HG02981 (cell line): ENCODE measurements at regions not wholly inside any gene's neighbourhood (a gene's known extent, or its start where the extent isn't known, plus 50 kb on each side); places are given as distances from the start of the nearest gene placed in this dataset.

Source experiments
- ATAC-seq: cut with Tn5 transposase; IDR thresholded peaks from one replicate; pipeline ENCODE4 v1.9.1; 2021; ENCODE audit warnings: mild to moderate bottlenecking, moderate library complexity; ENCODE audit not compliant: unreplicated experiment

DNA sequence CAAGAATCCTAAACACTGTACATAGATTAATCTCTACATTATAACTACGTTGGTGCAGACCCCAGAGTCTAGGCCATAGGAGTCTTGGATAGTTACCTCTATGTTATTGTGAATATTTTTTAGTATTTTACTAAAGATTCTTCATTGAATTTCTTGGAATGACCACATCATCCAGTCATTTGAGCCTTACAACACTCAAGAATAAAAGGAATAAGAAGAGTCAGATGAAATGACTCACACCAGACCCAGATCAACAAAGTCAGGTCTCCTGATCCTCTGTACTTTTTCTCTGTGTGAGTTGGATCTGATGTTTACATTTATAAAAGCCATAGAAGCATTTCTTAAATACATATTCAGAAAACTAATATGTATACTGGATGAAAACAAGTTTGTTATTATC is 179.2 kb upstream of the ARHGAP20 start:
- no peak for ATAC-seq

DNA sequence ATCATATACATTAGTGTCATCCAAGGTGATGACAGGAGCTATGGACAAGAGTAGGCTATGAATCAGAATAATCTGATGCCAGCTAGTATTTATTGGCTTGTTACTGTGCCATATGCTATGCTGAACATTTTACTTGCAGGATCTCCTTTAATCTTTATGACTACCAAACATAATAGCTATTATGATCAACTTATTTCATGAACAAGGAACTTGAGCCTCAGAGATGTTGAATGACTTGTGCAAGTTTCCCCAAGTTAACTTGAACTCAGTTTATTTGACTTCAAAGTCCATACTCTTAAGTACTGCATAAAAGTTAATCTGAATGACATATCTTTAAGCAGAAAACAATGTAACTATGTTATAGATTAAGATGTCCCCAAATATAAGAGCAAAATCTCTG is 178.8 kb upstream of the ARHGAP20 start:
- ATAC-seq, result no peak

DNA sequence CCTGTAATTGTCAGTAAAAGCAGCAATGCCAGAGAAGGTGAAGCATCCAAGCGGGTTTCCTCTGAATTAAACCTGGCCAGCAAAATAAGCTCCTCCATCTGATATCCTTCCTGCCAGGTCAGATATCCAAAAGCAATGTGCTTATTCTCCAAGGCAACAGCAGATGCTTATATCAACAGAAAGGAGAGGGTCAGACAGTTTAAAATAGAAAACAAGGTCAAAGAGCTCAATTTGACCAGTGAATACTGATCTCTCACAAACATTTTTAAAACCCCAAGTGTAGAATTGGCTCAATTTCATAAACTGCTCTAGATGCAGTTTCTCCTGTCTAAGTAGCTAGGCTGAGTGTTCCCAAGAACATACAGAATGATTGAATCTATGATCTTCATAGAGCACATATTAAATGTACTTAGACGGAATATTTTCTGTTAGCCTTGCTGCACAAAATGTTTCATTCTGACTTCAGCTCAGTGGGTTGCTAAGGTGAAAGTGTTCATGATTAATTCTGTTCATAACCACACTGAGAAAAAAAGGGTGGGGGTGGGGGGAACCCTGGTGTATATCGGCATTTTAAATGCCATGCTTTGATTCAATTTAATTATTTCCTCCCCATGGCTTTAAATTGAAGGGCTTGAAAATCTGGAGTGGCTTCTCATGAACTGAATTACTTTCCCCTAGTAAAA is 174.2 kb upstream of the ARHGAP20 start:
- ATAC-seq, result no peak

GRCh38 chr11:110883256-110883655 is 171.0 kb upstream of the ARHGAP20 start:
- ATAC-seq, result no peak

- ATAC-seq, result no peak
Measured at GRCh38 chr11:110878513-110878912, 166.3 kb upstream of the ARHGAP20 start.

- no peak for ATAC-seq
Measured at GRCh38 chr11:110874437-110875030, 162.3 kb upstream of the ARHGAP20 start.

DNA sequence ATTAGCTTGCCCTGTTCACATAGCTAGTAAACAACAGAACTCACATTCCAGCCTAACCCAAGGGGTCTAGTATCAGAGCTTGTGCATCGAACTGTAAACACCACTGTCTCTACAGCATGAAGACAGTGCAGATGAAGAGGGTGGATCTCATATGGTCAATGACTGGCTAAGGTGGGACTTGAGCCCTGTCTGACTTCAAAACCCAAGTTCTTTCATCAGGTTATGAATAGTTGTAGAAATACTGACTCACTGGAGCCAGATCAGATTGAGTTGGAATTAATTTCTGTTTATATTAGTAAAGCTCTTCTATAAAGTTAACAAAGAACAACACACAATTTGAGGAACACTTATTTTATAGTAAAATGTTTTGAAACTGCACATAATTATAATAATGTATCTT is 161.7 kb upstream of the ARHGAP20 start:
- ATAC-seq, result no peak

- no peak for ATAC-seq
Measured at GRCh38 chr11:110870816-110871522, 158.7 kb upstream of the ARHGAP20 start.

- no peak for ATAC-seq
Measured at GRCh38 chr11:110867951-110868350, 155.7 kb upstream of the ARHGAP20 start.

DNA sequence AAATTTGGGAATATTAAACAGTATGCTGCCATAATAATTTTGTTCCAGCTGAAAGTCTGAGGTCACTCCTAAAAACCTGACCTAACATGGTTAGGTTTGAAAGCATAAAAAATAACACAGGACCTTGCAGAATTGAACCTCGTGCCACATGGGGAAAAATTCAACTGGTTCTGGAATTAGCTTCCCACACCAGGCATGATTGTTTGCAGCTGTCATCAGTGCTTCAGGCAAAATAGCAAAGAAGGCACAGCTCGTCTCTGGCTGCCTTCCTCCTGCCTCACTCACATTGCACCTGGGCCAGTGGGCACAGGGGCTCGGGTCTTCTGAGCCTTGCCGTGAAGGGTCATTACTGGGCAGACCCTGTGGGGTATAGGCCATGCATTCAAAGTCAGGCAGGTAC is 153.8 kb upstream of the ARHGAP20 start:
- no peak for ATAC-seq

GRCh38 chr11:110862407-110862806 is 150.2 kb upstream of the ARHGAP20 start:
- no peak for ATAC-seq

- ATAC-seq, result no peak
Measured at GRCh38 chr11:110860461-110860860, 148.2 kb upstream of the ARHGAP20 start.

DNA sequence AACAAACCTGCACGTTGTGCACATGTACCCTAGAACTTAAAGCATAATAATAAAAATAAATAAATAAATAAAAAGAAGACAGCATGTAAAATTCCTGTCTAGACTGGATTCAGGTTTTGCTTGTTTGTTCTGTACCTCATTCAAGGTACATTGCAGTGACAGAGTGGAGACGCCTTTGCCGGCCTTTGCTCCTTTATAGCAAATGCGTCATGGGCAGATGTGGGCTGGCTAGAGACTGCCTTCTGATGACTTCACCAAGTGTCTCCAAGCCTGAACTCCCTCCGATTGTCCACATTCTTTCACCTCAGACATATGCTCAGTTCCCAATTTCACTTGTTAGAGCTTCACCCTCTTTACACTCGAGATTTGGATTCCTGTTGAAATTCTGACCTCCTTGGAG is 147.8 kb upstream of the ARHGAP20 start:
- ATAC-seq, result no peak

- ATAC-seq, result no peak
Measured at GRCh38 chr11:110859240-110859840, 147.1 kb upstream of the ARHGAP20 start.

DNA sequence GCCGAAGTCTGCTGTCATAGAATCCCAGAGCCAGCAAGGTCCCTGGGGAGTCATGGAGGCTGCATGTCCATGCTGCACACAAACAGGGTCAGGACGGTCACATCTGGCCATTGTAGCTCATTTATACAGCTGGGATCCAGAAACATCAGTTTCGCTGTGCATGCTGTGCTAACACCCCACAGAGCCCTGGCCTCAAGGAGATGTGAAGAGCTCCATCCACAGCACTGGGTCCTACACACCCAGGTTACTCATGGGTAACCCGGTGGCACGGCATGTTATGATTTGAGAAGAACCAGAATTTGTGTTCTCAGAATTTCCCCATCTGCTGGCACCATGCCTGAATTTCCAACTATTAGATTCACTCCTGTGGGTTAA is 146.3 kb upstream of the ARHGAP20 start:
- ATAC-seq, result peak; percentile 51

DNA sequence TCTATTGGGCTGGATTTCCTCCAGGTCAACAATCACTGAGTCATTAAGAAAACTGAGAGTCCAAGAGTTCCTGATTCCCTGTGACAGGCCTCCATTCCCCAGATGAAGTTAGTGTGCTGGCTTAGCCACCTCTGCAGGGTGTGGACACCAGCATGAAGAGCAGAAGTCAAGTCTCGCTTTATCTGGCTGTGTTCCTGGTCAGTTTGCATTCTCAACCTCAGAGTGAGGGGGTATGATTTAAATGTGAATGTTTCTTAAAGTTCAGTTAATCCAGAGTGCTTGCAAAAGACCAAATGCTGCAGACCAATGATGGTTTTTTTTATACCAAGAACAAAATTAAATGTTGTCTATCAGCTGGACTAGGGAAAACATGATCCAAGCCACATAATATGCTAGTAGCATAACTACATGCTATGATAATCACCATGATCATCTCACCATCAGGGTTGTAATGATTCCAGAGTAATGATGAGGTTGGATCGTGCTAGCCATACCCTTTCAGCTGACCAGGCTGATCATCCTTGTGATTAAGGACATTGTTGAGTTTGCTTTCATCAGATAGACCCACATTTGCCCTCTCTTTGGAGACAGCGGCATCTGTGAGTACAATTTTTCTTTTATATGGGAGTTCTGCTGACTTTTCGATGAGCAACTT is 145.8 kb upstream of the ARHGAP20 start:
- ATAC-seq, result peak; percentile 42

GRCh38 chr11:110856996-110857812 is 145.0 kb upstream of the ARHGAP20 start:
- ATAC-seq, result peak; percentile 47

- ATAC-seq, result no peak
Measured at GRCh38 chr11:110856340-110856739, 144.1 kb upstream of the ARHGAP20 start.

DNA sequence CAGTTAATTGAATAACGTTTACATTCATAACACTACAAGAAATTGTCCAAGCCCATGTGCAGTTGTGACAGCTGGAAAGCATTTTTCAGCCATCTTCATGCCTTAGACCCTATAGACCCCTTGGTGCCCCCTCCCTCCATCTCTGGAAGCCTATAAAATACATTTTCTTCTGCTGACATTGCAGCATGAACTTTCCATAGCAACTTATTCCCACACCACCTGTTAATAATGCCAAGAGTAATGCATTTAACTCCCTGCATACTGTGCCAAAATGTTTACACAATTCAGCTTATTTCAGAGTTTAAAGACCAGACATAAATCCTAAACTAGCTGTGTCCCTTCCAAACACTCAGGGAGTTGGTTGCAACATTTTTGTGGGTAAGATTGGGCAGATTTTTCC is 143.0 kb upstream of the ARHGAP20 start:
- ATAC-seq, result no peak

GRCh38 chr11:110852921-110853490 is 140.8 kb upstream of the ARHGAP20 start:
- ATAC-seq, result no peak
